GM12878 (cell line): ENCODE measurements at regions not wholly inside any gene's neighbourhood (a gene's known extent, or its start where the extent isn't known, plus 50 kb on each side); places are given as distances from the start of the nearest gene placed in this dataset.

Experiments
- ATAC-seq: fragments of 200-7000 bp; cut with Tn5 transposase; 3 replicates; pipeline ENCODE4 v1.9.1; 2020; ENCODE audit warnings: mild to moderate bottlenecking, moderate library complexity
- BruUV-seq: library from RNA; stranded (reverse); fragments of 400-500 nt; replicated peaks from 2 replicates; lab custom pipeline; 2021; lab: Mats Ljungman, UMichigan
- CTCF ChIA-PET: fragments of 300-600 bp; sonication (Branson Sonifier 250); formaldehyde crosslinking; extraction: SDS; loops from one replicate; lab custom pipeline; 2021; ENCODE audit warnings: inconsistent platforms; lab: Yijun Ruan, JAX
- POLR2A ChIA-PET: fragments of 350-600 bp; formaldehyde crosslinking; extraction: SDS; loops from one replicate; lab custom pipeline; 2021; ENCODE audit warnings: inconsistent platforms; lab: Charles Lee
- RAD21 ChIA-PET: fragments of 300-600 bp; sonication (Branson Sonifier 250); formaldehyde crosslinking; loops from one replicate; lab custom pipeline; 2023; ENCODE audit warnings: antibody characterized with exemption; ENCODE audit not compliant: unreplicated experiment; lab: Charles Lee
- SMC1A ChIA-PET: fragments of 300-600 bp; sonication (Branson Sonifier 250); formaldehyde crosslinking; loops from one replicate; lab custom pipeline; 2023; ENCODE audit not compliant: unreplicated experiment, uncharacterized antibody; lab: Charles Lee
- DNase-seq: peaks from one replicate; pipeline ENCODE4 v3.0.0-alpha.2; 2011; ENCODE audit warnings: low read depth, low spot score
- FAIRE-seq: peaks from 3 replicates; lab custom pipeline; 2011; peaks lifted over from hg19 to GRCh38; lab: Jason Lieb, UNC
- H2AFZ ChIP-seq: 2 replicates; pipeline ENCODE4 v1.6.0; 2011; ENCODE audit warnings: low read depth, low read length, control low read depth; ENCODE audit not compliant: control insufficient read depth
- H3K27ac ChIP-seq: 2 replicates; pipeline ENCODE4 v1.5.1; 2011; ENCODE audit warnings: control low read depth; ENCODE audit not compliant: control insufficient read depth, insufficient read depth
- H3K27me3 ChIP-seq, 2 experiments: replicated peaks in 1 of 2; 2 replicates each; pipeline versions ENCODE4 v1.6.0 to v1.6.1; 2011; ENCODE audit warnings: low read length in 1 of 2; ENCODE audit not compliant: control insufficient read depth in 2 of 2, insufficient read depth in 2 of 2
- H3K36me3 ChIP-seq, 2 experiments: 2 replicates each; pipeline ENCODE4 v1.5.1; 2011; ENCODE audit warnings: low read length in 1 of 2; ENCODE audit not compliant: control insufficient read depth in 2 of 2, insufficient read depth in 2 of 2
- H3K4me1 ChIP-seq: 2 replicates; pipeline ENCODE4 v1.6.1; 2011; ENCODE audit warnings: mild to moderate bottlenecking, low read length, moderate library complexity, mixed read lengths; ENCODE audit not compliant: control insufficient read depth, insufficient read depth
- H3K4me2 ChIP-seq: 2 replicates; pipeline ENCODE4 v1.6.0; 2011; ENCODE audit warnings: control low read depth; ENCODE audit not compliant: control insufficient read depth, insufficient read depth
- H3K4me3 ChIP-seq: fragments of 200-600 bp; sonication (generic); 2 replicates; pipeline ENCODE4 v1.5.1; 2016
- H3K79me2 ChIP-seq: 2 replicates; pipeline ENCODE4 v1.6.0; 2011; ENCODE audit warnings: low read length; ENCODE audit not compliant: control insufficient read depth, insufficient read depth
- H3K9ac ChIP-seq: 2 replicates; pipeline ENCODE4 v1.8.0; 2011; ENCODE audit warnings: low read length, control low read depth, mixed read lengths; ENCODE audit not compliant: control insufficient read depth, insufficient read depth
- H3K9me3 ChIP-seq: replicated peaks from 3 replicates; pipeline ENCODE4 v1.5.1; 2011; ENCODE audit warnings: mild to moderate bottlenecking, low read length; ENCODE audit not compliant: control insufficient read depth, insufficient read depth
- H4K20me1 ChIP-seq: 2 replicates; pipeline ENCODE4 v1.6.0; 2011; ENCODE audit not compliant: control insufficient read depth, insufficient read depth
- BCLAF1 ChIP-seq: fragments of 450-650 bp; IDR thresholded peaks from 2 replicates; pipeline ENCODE4 v1.6.1; 2017; ENCODE audit warnings: antibody characterized with exemption, mild to moderate bottlenecking, moderate library complexity
- NR2F1 ChIP-seq: fragments of 450-650 bp; conservative IDR thresholded peaks from 2 replicates; pipeline ENCODE4 v1.6.1; 2017; ENCODE audit warnings: mild to moderate bottlenecking
- RCOR1 ChIP-seq: conservative IDR thresholded peaks from 2 replicates; pipeline ENCODE4 v1.6.1; 2012; ENCODE audit warnings: low read depth, low read length, improper control_type of control experiment
- ZBTB40 ChIP-seq: fragments of 450-650 bp; IDR thresholded peaks from 2 replicates; pipeline ENCODE4 v1.6.1; 2016; ENCODE audit warnings: mild to moderate bottlenecking, moderate library complexity, borderline replicate concordance
- ZNF24 ChIP-seq: fragments of 450-650 bp; IDR thresholded peaks from 2 replicates; pipeline ENCODE4 v1.6.1; 2017; ENCODE audit warnings: antibody characterized with exemption, mild to moderate bottlenecking
- ZNF592 ChIP-seq: fragments of 450-650 bp; IDR thresholded peaks from 2 replicates; pipeline ENCODE4 v1.6.1; 2017; ENCODE audit warnings: mild to moderate bottlenecking, moderate library complexity
- WGBS: methylation state at CpG from one replicate; pipeline ENCODE4 v1.1.6; 2016; ENCODE audit warnings: low lambda C conversion rate; ENCODE audit not compliant: insufficient replicate concordance, insufficient coverage; ENCODE audit errors: missing lambda C conversion rate; 5-methylcytosine and 5-hydroxymethylcytosine counted together
- in situ Hi-C: fragments of 300-500 bp; cut with MboI; formaldehyde crosslinking; loops from 9 replicates; pipeline ENCODE4 v1.14.3; 2018; ENCODE audit warnings: mixed read lengths
- intact Hi-C: fragments of 100-400 bp; cut with micrococcal nuclease; formaldehyde crosslinking; loops from one replicate; pipeline ENCODE4 v1.14.2; 2022; ENCODE audit not compliant: unreplicated experiment

- TF ChIP-seq ZBTB40, result no peak
- no peak for TF ChIP-seq NR2F1
- TF ChIP-seq RCOR1, result no peak
- TF ChIP-seq BCLAF1, result no peak
- TF ChIP-seq ZNF24, result no peak
These were observed 374.7 kb upstream of the ADAMTS16 start (continued) for GRCh38 chr5:4765411-4765810.

- Histone ChIP-seq H3K9ac (no peak overlapping the region), H3K27ac (no peak overlapping the region), H3K4me3 (no peak overlapping the region), H3K27me3 (no peaks in the 10 kb centered on the region), H3K79me2 (no peaks in the 10 kb centered on the region), H3K36me3 (no peaks in the 10 kb centered on the region), H2AFZ (no peak overlapping the region), H3K9me3 (no peaks in the 10 kb centered on the region), H4K20me1 (no peaks in the 10 kb centered on the region), H3K4me2 (no peak overlapping the region), H3K4me1 (no peaks in the 10 kb centered on the region)
- in situ Hi-C loops, result no loop called here
- ChIA-PET POLR2A (no interaction called here), SMC1A (no interaction called here)
- ATAC-seq (no peak), FAIRE-seq (no peak)
- BruUV-seq, result no TSS peak
- no peak for TF ChIP-seq ZNF592
- TF ChIP-seq, all 136 proteins: peak for 0
- no peak for DNase-seq
- intact Hi-C loops, result no loop called here
- ChIA-PET CTCF (no interaction called here), RAD21 (no interaction called here)
- 5% methylated on average over 1 of the region's 1 CpG for WGBS
These were observed 374.0 kb upstream of the ADAMTS16 start for GRCh38 chr5:4766101-4766500.
